IPS-18c (cell line): ENCODE measurements at regions not wholly inside any gene's neighbourhood (a gene's known extent, or its start where the extent isn't known, plus 50 kb on each side); places are given as distances from the start of the nearest gene placed in this dataset.

Experiments
- H3K4me3 ChIP-seq: 2 replicates; pipeline ENCODE4 v1.7.0; 2013; ENCODE audit warnings: low read depth, mild to moderate bottlenecking, low read length, moderate library complexity; ENCODE audit not compliant: insufficient read depth
- H3K9me3 ChIP-seq: one replicate; pipeline ENCODE4 v1.6.1; 2013; ENCODE audit warnings: mild to moderate bottlenecking, low read length, moderate library complexity; ENCODE audit not compliant: control insufficient read depth, insufficient read depth

DNA sequence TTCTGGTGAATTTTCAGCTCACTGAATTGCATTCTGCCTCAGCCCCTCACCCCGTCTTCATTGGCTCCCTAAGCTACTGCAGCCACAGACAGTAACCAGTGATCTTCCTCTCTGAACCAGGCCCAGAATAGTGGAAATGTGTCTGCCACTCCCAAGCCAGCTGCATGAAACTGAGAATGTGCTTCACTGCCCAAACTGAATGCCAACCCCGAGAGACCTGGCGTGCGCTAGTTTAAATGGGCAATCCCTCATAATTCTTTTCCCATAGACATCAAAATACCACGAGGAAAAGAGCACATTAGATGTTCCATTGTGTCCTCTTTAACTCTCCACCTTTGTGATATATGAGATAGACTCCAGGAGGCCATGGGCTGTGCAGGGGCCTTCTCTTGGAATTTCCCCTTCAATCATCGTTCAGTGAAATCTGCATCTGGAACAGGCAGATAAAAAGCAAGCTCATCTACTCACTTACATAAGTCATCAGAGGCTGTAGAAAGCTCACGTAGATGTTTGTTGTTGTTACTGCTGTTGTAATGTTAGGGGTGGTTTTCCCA lies 320.2 kb downstream of the NFIB start:
- Histone ChIP-seq H3K4me3 (no peak overlapping the region), H3K9me3 (no peaks in the 10 kb centered on the region)

DNA sequence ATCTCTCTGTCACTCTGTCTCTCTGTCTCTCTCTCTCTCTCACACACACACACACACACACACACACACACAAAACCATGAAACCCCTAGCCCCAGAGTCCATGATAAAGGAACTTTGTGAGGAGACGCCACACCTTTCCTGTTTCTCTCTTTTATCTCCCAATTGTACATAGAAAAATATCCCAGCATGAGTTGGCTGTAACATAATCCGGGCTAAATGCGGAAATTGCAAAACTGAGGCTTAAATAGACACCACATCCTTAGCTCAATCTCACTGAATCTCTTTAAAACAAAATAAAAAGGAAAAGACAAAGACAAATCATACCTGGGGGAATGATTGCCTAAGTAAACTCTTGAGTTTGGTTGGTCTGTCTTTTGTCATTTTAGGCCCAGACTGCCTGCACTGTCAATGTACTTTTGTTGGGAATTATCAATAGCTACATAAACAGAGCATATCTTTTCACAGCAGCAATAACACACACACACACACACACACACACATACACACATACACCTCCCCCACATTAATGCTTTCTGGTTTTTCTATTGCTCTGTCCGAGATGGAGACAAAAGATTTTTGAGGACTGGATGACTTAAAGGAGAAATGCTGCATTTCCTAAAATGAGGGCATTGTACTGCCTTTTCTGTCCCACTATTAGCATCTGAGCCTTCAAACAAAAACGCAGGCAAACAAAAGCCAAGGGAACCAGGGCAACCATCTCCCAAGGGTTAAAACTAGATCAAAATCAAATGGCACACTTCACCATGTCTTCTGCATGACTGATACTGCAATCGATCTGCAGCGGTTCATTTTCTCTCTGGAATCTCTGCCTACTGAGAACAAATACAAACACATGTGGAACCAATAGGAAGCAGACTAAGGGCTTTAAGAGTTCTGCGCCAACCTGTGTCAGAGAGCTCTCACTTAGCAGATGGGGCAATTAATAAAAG lies 321.5 kb downstream of the NFIB start:
- Histone ChIP-seq H3K9me3 (no peaks in the 10 kb centered on the region), H3K4me3 (no peak overlapping the region)

DNA sequence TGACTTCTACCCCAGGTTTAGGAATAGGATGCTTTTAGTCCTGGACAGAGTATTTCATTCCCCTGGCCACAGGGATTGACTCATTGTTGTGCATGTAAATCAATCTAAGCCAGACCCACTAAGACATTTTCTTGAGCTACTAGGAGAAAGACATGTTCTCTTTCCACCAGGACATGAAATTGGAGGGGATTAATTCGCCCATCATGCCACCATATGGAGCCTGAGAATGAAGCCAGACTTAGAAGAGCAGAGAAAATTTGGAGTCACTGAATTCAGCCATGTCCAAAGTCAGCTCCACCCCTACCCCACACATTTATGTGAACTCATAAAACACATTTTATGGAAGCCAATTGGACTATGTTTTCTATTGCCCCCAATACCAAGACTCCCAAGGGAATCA lies 322.5 kb downstream of the NFIB start:
- Histone ChIP-seq H3K9me3 (no peaks in the 10 kb centered on the region), H3K4me3 (no peak overlapping the region)

DNA sequence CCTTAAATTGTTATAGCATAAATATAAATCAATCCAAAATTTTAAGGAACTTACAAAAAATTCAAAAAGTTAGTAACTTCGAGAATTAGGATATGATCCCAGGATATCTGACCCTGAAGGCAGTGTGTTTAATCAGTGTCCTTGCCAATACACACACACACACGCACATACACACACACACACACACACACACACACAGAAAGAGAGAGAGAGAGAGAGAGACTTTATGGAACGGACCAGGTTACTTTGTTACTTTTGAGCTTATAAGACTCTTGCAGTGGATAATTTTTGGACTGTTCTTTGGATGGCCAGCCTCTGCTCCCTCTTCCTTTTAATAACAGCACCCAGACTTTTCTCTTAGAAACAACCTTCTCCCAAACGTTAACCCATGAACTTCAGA lies 322.9 kb downstream of the NFIB start:
- Histone ChIP-seq H3K9me3 (no peaks in the 10 kb centered on the region), H3K4me3 (no peak overlapping the region)

DNA sequence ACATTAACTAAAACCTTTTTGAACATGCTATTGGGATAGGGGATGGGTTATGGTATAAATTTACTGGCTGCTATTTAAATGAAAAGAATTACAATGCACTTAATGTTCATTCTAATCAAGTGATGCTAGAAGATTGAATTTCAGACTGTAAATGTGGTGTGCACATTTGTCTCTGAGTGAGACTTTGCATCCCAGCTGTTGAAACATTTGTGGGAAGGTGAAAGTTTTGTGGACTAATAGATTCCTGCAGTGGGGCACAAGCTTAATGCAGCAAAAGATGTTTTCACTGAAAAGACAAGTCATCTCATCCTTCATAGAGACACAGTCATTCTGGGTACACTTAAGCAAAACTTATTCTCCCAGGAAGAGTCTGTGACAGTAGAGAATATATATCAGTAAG lies 323.6 kb downstream of the NFIB start:
- H3K9me3 ChIP-seq, result no peaks in the 10 kb centered on the region
- H3K4me3 ChIP-seq, result no peak overlapping the region

DNA sequence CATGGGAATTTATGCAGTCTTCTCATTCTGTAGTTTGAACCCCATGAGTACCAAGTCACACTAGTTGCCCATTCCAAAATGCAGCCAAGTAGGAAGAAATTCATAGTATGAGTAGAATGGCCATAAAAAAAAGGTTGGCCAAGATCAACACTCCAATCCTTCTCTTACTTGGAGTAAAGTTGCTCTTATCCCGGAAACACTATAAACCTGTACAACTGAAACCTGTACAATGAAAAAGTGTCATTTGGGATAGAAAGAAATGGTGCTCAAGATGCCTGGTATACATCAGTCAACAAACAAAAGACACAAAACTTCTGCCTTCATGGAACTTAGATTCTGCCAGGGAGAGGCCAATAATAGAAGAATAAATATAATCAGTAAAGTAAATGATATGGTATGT lies 325.0 kb downstream of the NFIB start:
- Histone ChIP-seq H3K9me3 (no peaks in the 10 kb centered on the region), H3K4me3 (no peak overlapping the region)

DNA sequence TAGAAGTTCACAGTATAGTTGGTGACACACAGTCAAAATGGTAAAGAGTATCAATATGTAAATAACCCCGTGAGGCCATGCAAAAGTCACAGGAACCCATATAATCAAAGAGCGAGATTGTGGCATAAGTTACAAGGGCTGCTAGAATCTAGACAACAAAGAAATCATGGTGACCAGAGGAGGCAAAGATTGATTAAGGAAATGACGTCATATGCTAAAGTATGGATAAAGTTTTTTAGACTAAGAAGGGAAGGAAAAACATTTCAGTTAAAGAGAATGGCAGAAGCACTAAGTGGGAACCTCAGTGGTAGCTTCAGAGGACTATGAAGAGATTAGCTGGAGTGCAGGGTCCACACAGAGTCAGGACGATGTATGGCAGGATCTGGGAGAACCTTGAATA lies 330.3 kb downstream of the NFIB start:
- H3K4me3 ChIP-seq, result no peak overlapping the region

DNA sequence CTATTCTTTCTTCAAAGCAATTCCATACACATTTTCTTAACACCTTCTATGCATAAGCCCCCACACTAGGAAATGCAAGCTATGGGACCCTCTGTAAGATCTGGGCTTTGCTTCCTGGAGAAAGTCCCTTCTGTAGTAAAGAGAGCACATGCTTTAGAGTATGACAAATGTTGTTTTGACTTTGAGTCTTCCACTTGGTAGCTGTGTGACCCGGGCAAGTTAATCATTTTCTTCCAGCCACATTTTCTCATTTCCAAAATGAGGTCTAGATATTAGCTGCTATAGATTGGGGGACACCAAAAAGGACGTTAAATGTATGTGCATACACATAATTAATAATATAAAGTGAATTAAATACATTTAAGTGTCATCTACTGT lies 334.0 kb downstream of the NFIB start:
- no peak overlapping the region for H3K4me3 ChIP-seq

More for the DNA sequence above, 330.3 kb downstream of the NFIB start:
- H3K9me3 ChIP-seq, result no peaks in the 10 kb centered on the region

DNA sequence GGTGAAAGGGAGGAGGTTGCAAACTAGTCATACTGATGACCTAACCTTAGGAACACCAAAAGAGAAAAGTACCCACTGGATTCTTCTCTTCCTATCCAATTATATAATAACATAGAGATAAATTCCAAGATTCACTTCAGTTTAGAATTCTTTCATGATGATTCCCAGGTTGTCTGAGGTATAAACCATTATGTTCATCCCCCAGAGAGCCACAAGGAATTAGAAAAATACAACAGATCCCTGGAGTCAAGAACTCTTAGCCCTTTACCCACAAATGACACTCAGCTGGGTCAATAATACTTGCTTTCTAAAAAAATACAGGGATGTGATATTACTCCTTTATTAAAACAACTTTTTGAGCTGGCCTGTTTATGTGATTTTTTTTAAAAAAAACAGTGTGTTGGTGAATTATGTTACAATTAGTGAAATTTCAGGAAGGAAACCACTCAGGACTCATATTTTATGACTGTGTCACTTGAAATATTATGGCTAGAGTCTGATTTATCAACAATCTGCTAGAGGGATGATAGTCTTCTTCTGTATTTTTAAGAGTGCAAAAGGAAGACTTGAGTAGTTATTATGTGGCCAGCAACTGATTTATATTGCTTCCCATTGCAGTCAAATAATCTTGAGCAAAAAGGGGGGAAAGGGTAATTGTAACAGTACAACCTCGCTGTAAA lies 338.2 kb downstream of the NFIB start:
- H3K9me3 ChIP-seq, result no peaks in the 10 kb centered on the region
- H3K4me3 ChIP-seq, result no peak overlapping the region

More for the DNA sequence above, 334.0 kb downstream of the NFIB start:
- no peaks in the 10 kb centered on the region for H3K9me3 ChIP-seq

DNA sequence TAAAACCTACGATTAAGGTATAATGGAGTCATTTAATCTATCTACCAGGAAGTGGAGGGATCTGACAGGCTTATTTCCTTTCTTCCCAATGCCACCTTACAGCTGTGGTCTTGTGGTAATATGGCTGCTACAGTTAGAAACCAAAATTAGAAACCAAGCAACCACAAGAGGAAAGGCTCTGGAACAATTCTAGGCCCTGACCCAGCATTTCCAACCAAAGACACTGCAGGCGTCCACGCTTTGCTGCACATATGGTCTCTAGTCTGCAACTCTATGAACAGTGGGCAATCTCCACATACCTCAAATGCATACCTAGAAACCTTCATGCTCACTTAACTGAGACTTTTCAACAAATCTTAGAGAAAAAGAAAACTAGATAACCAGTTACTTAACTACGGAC lies 339.1 kb downstream of the NFIB start:
- no peaks in the 10 kb centered on the region for H3K9me3 ChIP-seq
- H3K4me3 ChIP-seq, result no peak overlapping the region

DNA sequence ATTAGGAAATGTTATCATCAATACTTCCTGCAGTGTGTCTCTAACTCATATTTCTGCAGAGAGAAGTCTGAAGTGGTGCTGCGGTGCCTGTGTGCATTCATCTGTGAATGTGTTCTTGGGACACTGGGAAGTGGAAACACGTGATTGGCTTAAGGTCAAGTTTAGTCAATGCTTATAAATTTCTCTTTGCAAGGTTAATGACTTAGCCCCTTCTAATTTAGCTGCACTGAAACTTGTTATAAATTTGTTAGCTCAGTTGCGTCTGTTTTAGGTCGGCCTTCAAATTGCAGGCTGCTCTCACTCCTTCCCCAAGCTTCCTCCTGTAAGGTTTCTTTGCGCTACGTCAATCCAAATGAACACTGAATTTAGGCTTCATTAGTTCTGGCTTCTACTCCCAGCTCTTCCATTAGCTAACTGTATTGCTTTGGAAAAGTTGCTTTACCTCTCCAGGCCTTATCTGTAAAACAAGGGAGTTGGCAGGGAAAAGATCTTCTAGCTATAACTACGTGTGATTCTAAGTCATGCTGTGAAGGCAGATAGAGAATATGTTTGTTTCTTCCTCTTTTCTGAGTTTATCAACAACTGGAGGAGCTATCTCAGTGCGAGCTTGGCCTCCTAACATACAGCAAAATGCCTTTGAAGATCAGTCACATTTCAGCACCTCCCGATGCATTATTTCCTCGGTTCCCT lies 341.8 kb downstream of the NFIB start:
- Histone ChIP-seq H3K9me3 (no peaks in the 10 kb centered on the region), H3K4me3 (no peak overlapping the region)

DNA sequence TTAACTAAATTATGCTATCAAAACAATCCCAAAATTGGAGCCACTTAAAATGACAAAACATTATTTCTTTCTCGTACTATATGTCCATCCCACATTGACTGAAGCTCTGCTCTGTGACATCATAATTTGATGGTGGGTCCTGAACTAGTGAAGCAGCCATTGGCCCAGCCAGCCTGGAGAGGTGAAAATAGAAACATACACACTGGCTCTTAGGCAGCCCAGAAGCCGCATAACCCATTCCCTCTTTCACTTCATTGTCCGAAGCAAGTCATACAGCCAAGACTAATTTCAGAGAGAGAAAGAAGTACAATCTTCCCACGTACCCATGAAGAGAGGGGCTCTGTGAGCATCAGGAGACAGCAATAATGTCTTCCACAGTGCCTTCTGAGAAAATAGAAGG lies 342.5 kb downstream of the NFIB start:
- Histone ChIP-seq H3K4me3 (no peak overlapping the region), H3K9me3 (no peaks in the 10 kb centered on the region)

DNA sequence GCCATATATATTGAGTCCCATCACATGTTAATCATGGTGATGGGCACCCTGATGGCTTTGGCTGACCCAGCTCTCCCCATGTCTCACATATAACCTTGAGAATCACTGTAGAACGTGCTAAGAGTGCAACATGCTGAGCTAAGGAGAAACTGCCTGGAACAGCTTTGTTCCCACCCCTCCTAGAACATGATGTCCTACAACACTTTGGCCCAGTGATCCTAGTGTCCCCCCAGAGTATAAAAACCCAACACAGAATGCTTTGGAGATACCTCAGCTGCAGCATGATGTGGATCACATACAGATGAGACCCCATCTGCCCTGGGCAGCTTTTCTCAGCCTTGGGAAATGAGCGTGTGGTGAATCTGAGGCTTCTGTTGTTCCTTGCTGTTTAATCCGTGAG lies 343.5 kb downstream of the NFIB start:
- Histone ChIP-seq H3K4me3 (no peak overlapping the region), H3K9me3 (no peaks in the 10 kb centered on the region)

DNA sequence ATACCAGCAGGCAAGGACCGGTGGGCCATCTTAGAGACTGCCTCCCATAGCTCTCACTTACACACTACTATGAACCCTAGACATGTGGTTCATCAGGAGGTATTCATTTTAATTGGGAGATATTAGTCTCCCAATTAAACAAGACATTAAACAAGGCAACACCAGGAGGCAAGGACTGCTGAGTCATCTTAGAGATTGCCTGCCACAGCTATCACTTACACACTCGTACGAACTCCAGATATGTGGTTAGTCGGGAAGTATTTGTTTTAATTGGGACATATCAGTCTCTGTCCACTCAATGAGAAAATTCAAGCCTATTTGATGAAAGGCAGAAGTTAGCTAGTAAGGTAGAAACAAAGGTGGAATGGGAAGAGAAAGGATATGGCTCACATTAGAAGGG lies 343.9 kb downstream of the NFIB start:
- Histone ChIP-seq H3K9me3 (no peaks in the 10 kb centered on the region), H3K4me3 (no peak overlapping the region)

DNA sequence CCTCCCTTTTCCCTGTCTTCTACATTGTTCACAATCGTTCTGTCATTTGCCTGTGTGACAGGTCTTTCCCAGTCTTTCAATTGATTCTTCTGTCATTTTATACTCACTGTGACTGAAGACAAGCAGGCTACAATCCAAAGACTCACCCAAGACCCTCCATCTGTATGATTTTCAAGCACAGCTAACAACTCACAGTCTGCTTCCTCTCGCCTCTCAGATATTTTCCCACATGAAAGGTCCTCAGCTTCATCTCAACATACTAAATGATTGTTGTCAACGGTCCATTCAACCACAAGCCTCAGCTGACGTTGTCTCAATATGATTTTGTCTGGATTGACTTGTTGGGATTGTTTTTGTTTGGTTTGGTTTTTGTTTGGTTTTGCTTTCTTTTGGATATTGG lies 346.5 kb downstream of the NFIB start:
- Histone ChIP-seq H3K4me3 (no peak overlapping the region), H3K9me3 (no peaks in the 10 kb centered on the region)

DNA sequence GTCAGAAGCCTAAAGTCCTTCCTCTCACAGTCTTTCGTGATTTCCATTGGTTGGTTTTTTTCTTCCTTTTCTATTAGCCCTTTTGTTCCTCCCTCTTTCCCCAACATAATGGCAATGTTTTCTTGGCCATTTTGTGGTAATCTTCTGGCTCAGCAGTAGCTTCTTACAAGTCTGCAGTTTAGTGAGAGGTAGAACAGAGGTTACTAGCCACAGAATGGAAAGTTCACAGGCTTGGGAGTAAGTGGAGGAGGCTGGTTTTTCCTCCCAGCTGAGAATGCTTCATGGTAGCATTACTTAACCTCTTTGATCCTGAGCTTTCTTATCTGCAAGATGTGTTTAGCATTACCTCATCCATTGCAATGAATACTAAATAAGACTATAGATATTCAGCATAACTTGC lies 346.9 kb downstream of the NFIB start:
- Histone ChIP-seq H3K4me3 (no peak overlapping the region), H3K9me3 (no peaks in the 10 kb centered on the region)

DNA sequence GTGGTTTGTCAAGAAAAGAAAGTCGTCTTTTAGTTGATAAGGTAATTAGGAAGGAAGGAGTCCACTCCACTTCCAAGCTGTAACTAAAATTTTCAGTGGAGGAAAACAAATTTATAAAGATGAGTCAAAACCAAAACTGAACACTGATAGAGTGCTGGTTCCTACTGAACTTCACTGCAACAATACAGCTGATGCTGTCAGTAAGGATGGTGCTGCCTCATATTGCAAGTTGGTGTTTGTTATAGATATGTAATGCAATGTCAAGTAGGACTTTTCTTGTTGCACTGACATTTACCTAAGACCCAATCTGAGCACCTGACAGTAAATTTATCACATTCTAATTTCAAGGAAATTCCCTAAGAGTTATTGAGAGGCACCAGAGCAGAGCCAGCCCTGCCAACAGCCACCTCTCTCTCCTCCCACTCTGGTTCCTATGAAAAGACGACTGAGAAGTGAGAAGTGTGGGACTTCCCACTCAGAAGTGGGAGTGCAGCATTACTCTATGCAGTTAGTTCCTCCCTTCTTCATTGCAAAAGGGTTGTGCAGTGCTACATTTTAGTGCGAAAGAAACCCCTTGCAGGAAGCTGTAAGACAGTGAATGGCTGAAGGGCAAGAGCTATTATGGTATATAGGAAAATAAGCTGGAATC lies 350.8 kb downstream of the NFIB start:
- Histone ChIP-seq H3K9me3 (no peaks in the 10 kb centered on the region), H3K4me3 (no peak overlapping the region)
